B cell (primary cell): ENCODE measurements at regions not wholly inside any gene's neighbourhood (a gene's known extent, or its start where the extent isn't known, plus 50 kb on each side); places are given as distances from the start of the nearest gene placed in this dataset.
"Not testable (repeated sequence)": the region's sequence is repeated elsewhere in the genome, so short reads cannot be mapped to it uniquely, and the experiment has no call there.

Experiments used
- ATAC-seq: fragments of 200-7000 bp; cut with Tn5 transposase; one replicate; pipeline ENCODE4 v1.10.0; 2021; ENCODE audit warnings: low read depth, mild to moderate bottlenecking, moderate number of reproducible peaks, moderate library complexity
- CTCF ChIA-PET: fragments of 350-600 bp; sonication (Branson Sonifier 250); formaldehyde crosslinking; loops from one replicate; lab custom pipeline; 2021; ENCODE audit warnings: antibody characterized with exemption, inconsistent platforms; lab: Charles Lee
- POLR2A ChIA-PET: fragments of 350-600 bp; sonication (Branson Sonifier 250); formaldehyde crosslinking; loops from one replicate; lab custom pipeline; 2021; ENCODE audit warnings: antibody characterized with exemption; lab: Charles Lee
- DNase-seq: peaks from one replicate; pipeline ENCODE4 v3.0.0; 2013
- H2AFZ ChIP-seq: 2 replicates; pipeline ENCODE4 v1.6.1; 2012; ENCODE audit warnings: mild to moderate bottlenecking, low read depth, low read length; ENCODE audit not compliant: insufficient read depth, poor library complexity, severe bottlenecking
- H3K27ac ChIP-seq, 2 donors: 1 replicate in 1 of 2; 2 replicates in 1 of 2; pipeline ENCODE4 v1.5.1; 2012 to 2013; ENCODE audit warnings: low read length in 2 of 2, mild to moderate bottlenecking in 2 of 2, moderate library complexity in 1 of 2
- H3K27me3 ChIP-seq, 4 experiments: fragments of 200-600 bp in 1 of 4; sonication (generic) in 1 of 4; replicated peaks in 1 of 4; 1 replicate in 2 of 4; 2 replicates in 2 of 4; pipeline versions ENCODE4 v1.6.1 to v1.7.0; 2013 to 2016; ENCODE audit warnings: low read length in 3 of 4, mild to moderate bottlenecking in 2 of 4, mixed read lengths in 1 of 4, moderate library complexity in 1 of 4; ENCODE audit not compliant: insufficient read depth in 4 of 4, control insufficient read depth in 3 of 4; ENCODE audit errors: control extremely low read depth in 1 of 4
- H3K36me3 ChIP-seq, 2 experiments: replicated peaks in 1 of 2; 1 replicate in 1 of 2; 2 replicates in 1 of 2; pipeline versions ENCODE4 v1.6.1 to v1.7.1; 2013; ENCODE audit warnings: low read length in 1 of 2; ENCODE audit not compliant: insufficient read depth in 2 of 2, control insufficient read depth in 1 of 2; ENCODE audit errors: control extremely low read depth in 1 of 2, extremely low read depth in 1 of 2
- H3K4me1 ChIP-seq, 2 donors: fragments of 200-600 bp in 1 of 2; sonication (generic) in 1 of 2; 1 replicate in 1 of 2; 2 replicates in 1 of 2; pipeline versions ENCODE4 v1.5.1 to v1.6.1; 2013 to 2017; ENCODE audit warnings: low read length in 2 of 2; ENCODE audit not compliant: control insufficient read depth in 2 of 2, insufficient read depth in 2 of 2
- H3K4me2 ChIP-seq: replicated peaks from 2 replicates; pipeline ENCODE3; 2012; ENCODE audit warnings: mild to moderate bottlenecking, low read depth, low read length; ENCODE audit not compliant: poor library complexity, severe bottlenecking
- H3K4me3 ChIP-seq, 5 experiments: fragments of 200-600 bp in 1 of 5; sonication (generic) in 1 of 5; 1 replicate in 3 of 5; 2 replicates in 2 of 5; pipeline versions ENCODE4 v1.5.1 to v1.7.0; 2011 to 2016; ENCODE audit warnings: low read length in 4 of 5, mild to moderate bottlenecking in 4 of 5, low read depth in 2 of 5, control low read depth in 1 of 5, moderate library complexity in 1 of 5; ENCODE audit not compliant: insufficient read depth in 1 of 5; ENCODE audit errors: control extremely low read depth in 1 of 5, extremely low read depth in 1 of 5
- H3K79me2 ChIP-seq: fragments of 200-600 bp; sonication (generic); one replicate; pipeline ENCODE4 v1.6.0; 2016; ENCODE audit warnings: low read length; ENCODE audit not compliant: control insufficient read depth, insufficient read depth
- H3K9ac ChIP-seq: fragments of 200-600 bp; sonication (generic); 2 replicates; pipeline ENCODE4 v1.6.1; 2017; ENCODE audit warnings: mild to moderate bottlenecking, low read length, moderate library complexity
- H3K9me3 ChIP-seq, 3 donors: one replicate each; pipeline versions ENCODE4 v1.6.1 to v1.7.1; 2013; ENCODE audit warnings: low read length in 2 of 3; ENCODE audit not compliant: control insufficient read depth in 2 of 3, insufficient read depth in 1 of 3; ENCODE audit errors: control extremely low read depth in 1 of 3
- H4K20me1 ChIP-seq: 2 replicates; pipeline ENCODE4 v1.6.0; 2012; ENCODE audit warnings: mild to moderate bottlenecking, low read length; ENCODE audit not compliant: insufficient read depth, control insufficient read depth, poor library complexity, severe bottlenecking
- H3K27ac Mint-ChIP-seq: one replicate; pipeline ENCODE4 v1.8.0; 2021; ENCODE audit warnings: mixed read lengths
- H3K27me3 Mint-ChIP-seq: one replicate; pipeline ENCODE4 v1.8.0; 2021; ENCODE audit warnings: mixed read lengths
- H3K4me1 Mint-ChIP-seq: one replicate; pipeline ENCODE4 v1.8.0; 2021; ENCODE audit warnings: mixed read lengths
- H3K4me3 Mint-ChIP-seq: one replicate; pipeline ENCODE4 v1.8.0; 2021; ENCODE audit warnings: mixed read lengths
- H3K9me3 Mint-ChIP-seq: one replicate; pipeline ENCODE4 v1.8.0; 2022; ENCODE audit warnings: mixed read lengths; ENCODE audit not compliant: insufficient read depth
- CTCF ChIP-seq: fragments of 200-600 bp; IDR thresholded peaks from one replicate; pipeline ENCODE4 v1.8.0; 2022; ENCODE audit warnings: antibody characterized with exemption, mild to moderate bottlenecking
- EZH2 ChIP-seq: IDR thresholded peaks from 2 replicates; pipeline ENCODE4 v1.6.1; 2012; ENCODE audit warnings: borderline replicate concordance, low read depth, mild to moderate bottlenecking, moderate library complexity, low read length; ENCODE audit not compliant: insufficient read depth, poor library complexity, severe bottlenecking
- WGBS: methylation state at CpG from one replicate; pipeline ENCODE4 v1.1.5; 2013; ENCODE audit warnings: missing lambda C conversion rate; ENCODE audit not compliant: insufficient coverage; 5-methylcytosine and 5-hydroxymethylcytosine counted together
- intact Hi-C: fragments of 100-400 bp; cut with micrococcal nuclease; formaldehyde crosslinking; loops from one replicate; pipeline ENCODE4 v1.10.0; 2022

DNA sequence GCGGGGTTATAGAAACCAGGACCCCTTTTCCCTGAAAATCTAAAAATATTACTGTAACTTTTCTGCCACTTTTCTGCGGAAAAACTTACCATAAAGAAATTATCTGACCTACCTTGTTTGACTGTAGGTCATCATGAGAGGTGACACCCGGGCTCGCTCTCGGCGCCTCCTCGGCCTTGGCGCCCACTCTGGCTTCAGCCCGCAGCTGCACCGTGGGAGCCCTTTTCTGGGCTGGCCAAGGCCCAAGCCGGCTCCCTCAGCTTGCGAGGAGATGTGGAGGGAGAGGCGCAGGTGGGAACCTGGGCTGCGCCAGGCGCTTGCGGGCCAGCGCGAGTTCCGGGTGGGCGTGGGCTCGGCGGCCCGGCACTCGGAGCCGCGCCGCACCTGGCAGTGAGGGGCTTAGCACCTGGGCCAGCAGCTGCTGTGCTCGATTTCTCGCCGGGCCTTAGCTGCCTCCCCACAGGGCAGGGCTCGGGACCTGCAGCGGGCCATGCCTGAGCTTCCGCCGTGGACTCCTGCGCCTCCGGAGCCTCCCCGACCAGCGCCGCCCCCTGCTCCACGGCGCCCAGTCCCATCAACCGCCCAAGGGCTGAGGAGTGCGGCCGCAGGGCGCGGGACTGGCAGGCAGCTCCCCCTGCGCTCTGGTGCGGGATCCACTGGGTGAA lies 107.7 kb upstream of the DNAJC10 start:
- no peak overlapping the region for H3K27ac Mint-ChIP-seq
- TF ChIP-seq CTCF (no peak), EZH2 (no peak)
- Histone ChIP-seq H4K20me1 (no peaks in the 10 kb centered on the region), H3K27me3 (no peaks in the 10 kb centered on the region), H3K36me3 (no peaks in the 10 kb centered on the region), H3K79me2 (no peaks in the 10 kb centered on the region), H3K4me1 (no peaks in the 10 kb centered on the region), H3K9ac (no peak overlapping the region), H3K27ac (no peak overlapping the region), H3K9me3 (peaks cover 0 to 8% (median 0%) of the 10 kb centered on the region in 3 donors), H2AFZ (no peak overlapping the region), H3K4me2 (no peak overlapping the region), H3K4me3 (no peak overlapping the region)
- no peak overlapping the region for H3K4me3 Mint-ChIP-seq
- POLR2A ChIA-PET: no interaction called here
- peaks cover 4% of the 10 kb centered on the region for H3K4me1 Mint-ChIP-seq
- intact Hi-C loops: no loop called here
- DNase-seq: no peak
- no peaks in the 10 kb centered on the region for H3K9me3 Mint-ChIP-seq
- ATAC-seq: no peak
- WGBS: 96% methylated on average over 40 of the region's 48 CpGs
- CTCF ChIA-PET: interaction anchor here (0.6 kb wide), 1 partner anchor 1272 kb away, joined by 3 read pairs; no protein-coding TSS in a partner anchor
- H3K27me3 Mint-ChIP-seq: no peaks in the 10 kb centered on the region

DNA sequence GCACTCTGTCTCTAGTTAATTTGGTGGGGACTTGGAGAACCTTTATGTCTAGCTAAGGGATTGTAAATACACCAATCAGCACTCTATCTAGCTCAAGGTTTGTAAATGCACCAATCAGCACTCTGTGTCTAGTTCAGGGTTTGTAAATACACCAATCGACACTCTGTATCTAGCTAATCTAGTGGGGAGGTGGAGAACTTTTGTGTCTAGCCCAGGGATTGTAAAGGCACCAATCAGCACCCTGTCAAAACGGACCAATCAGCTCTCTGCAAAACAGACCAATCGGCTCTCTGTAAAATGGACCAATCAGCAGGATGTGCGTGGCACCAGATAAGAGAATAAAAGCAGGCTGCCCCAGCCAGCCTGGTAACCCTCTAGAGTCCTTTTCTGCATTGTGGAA lies 107.1 kb upstream of the DNAJC10 start:
- H3K9me3 Mint-ChIP-seq, POLR2A ChIA-PET, H3K4me1 ChIP-seq, intact Hi-C loops, H3K27me3 Mint-ChIP-seq, H3K9ac ChIP-seq, H3K27ac ChIP-seq, H3K27me3 ChIP-seq, H3K9me3 ChIP-seq, H3K4me1 Mint-ChIP-seq, DNase-seq, H4K20me1 ChIP-seq, H3K79me2 ChIP-seq, H2AFZ ChIP-seq, H3K4me2 ChIP-seq, H3K4me3 ChIP-seq, H3K4me3 Mint-ChIP-seq, H3K27ac Mint-ChIP-seq, ATAC-seq, H3K36me3 ChIP-seq: not testable (repeated sequence)
- 93% methylated on average over 3 of the region's 4 CpGs for WGBS
- CTCF ChIA-PET: interaction anchor here (0.6 kb wide), 1 partner anchor 1273 kb away, joined by 3 read pairs; no protein-coding TSS in a partner anchor
